ENCODE measurements at regions not wholly inside any gene's neighbourhood (a gene's known extent, or its start where the extent isn't known, plus 50 kb on each side); places are given as distances from the start of the nearest gene placed in this dataset.

GRCh38 chr2:129720360-129720759, 259.1 kb upstream of the RAB6C start:
- no peak for DNase-seq (ENCODE audit: low read depth)

- no peak for DNase-seq (ENCODE audit: low read depth)
These were observed 258.7 kb upstream of the RAB6C start for GRCh38 chr2:129720761-129721160.

DNA sequence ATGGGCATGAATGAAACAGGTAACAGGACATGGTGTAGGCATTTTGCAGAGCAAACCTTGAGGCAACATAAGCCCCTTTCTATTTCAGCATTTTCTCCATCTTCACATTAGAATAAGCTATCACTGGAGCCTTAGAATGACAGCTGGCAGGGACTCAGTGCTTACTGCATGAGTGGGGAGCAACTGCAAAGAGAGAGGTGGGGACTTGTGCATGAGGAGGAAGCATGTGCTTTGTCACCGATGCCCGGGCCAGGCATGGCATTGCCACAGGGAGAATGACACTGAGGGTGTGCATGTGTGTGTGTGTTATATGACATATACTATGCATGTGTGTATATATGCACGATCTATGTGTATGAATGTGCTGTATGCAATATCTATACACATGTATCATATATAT, 258.2 kb upstream of the RAB6C start:
- no peak for DNase-seq (ENCODE audit: low read depth)

DNA sequence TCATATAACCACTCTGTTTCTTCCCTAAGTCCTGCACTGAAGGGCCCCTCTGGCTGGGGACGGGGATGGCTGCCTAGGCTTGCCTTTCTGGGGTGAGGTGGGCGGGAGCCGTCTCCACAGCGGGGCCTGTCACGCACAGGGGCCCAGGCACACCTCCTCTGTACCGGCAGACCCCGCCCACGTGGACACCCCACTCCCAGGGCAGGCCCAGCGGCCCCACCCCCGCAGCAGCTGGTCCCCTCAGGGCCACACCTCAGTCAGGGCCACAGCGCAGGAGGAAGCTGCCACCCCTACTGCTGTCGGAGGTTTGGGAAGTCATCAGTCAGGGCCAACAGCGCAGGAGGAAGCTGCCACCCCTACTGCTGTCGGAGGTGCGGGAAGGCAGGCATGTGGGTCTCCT, 257.6 kb upstream of the RAB6C start:
- no peak for DNase-seq (ENCODE audit: low read depth)

- no peak for DNase-seq (ENCODE audit: low read depth)
These were observed 257.0 kb upstream of the RAB6C start for GRCh38 chr2:129722306-129723019.

- DNase-seq (ENCODE audit: low read depth) = no peak
These were observed 256.0 kb upstream of the RAB6C start for GRCh38 chr2:129723277-129724020.

DNA sequence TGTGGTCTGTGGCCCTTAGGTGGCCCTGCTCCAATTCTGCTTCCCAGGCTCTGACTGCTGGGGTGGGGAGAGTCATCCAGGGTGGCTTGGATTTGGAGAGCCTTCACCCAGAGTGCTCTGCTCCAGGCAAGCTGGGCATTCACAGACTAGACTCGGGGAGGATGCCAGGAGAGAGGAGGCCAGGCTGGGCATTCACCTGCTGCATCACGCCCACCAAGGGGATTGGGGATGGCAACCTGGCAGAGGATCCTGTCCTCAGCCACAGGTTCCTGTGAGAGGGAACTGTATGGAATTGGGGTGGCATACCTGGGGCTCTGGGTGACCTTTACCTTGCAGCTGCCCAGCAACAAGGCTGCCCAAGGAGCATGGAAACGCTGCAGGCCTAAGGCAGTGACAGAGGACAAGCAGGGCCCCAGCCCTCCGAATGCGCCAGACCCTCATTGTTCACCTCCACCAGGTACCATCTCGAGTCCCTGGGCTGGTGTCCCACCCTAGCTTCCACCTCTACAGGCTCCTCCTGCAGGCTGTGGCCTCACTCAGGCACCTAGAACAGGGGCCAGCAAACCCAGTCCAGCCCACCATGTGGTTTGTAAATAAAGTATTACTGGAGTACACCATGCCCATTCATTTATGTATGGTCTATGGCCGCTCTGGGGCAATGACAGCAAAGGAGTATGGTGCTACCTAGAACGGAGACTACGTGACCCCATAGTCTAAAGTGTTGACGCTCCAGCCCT, 255.3 kb upstream of the RAB6C start:
- DNase-seq (ENCODE audit: low read depth) = no peak

- no peak for DNase-seq (ENCODE audit: low read depth)
These were observed 253.2 kb upstream of the RAB6C start for GRCh38 chr2:129726216-129726615.

DNA sequence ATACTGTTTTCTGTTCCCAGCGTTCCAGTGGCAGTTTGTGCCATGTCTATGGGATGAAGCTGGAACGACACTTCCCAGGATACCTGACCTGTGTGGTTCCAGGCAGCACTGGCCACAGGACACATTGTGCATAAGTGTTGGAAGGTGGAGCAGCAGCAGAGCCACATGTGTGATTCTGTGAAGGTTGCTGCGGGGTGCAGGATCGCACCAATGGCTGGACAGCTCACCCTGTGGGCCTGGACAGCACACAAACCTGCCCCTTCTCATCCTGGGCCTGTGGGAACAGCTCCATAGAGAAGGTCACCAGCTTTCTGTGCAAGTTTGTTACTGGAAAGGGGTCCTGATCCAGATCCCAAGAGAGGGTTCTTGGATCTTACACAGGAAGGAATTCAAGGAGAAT, 252.2 kb upstream of the RAB6C start:
- DNase-seq (ENCODE audit: low read depth) = no peak

DNA sequence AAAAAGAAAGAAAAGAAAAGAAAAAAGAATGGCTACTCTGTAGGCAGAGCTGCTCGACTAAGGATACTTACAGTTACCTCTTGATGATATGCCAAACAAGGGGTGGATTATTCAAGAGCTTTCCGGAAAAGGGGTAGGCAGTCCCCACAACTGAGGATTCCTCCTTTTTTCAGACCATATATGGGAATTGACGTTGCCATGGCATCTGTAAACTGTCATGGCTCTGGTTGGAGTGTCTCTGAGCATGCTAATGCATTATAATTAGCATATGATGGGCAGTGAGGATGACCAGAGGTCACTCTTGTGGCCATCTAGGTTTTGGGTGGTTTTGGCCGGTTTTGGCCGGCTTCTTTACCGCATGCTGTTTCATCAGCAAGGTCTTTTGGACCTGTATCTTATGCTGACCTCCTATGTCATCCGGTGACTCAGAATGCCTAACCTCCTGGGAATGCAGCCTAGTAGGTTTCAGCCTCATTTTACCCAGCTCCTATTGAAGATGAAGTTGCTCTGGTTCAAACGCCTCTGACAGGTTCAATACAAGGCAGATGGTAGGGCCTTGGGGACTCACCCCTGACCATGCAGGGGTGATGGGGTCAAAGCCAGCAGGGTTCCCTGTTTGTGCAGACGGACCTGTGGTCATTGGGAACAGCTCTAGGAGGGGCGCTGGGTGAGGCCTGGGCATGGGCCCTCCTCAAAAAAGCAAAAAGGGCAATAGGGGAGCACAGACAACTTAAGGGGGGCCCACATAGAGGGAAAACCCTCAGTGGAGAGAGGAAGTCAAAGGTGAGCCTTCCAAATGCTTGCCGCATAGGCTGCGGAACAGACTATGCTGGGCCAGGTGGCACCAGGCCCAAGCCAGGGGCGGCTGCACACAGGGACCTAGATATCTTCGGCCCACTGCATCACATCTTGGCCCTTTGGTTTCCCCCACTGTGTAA, 251.2 kb upstream of the RAB6C start:
- no peak for DNase-seq (ENCODE audit: low read depth)

DNA sequence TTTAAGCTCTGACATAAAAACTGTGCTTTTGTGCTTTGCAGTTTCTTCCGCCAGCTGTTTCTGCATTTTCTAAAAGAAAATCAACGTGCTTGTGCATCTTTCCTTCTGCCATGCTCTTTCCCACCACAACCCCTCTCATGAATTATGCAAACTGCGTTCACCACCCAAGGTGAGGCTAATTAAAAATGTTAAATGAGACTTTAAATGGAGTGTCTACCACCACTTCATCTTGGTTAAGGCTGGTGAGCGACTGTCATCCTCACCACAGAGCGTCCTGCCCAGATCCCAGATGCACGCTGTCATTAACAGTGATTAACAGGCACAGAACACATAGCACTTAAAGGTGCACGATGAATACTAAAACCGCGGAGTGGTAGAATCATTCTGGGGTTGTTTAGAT, 250.5 kb upstream of the RAB6C start:
- no peak for DNase-seq (ENCODE audit: low read depth)

DNA sequence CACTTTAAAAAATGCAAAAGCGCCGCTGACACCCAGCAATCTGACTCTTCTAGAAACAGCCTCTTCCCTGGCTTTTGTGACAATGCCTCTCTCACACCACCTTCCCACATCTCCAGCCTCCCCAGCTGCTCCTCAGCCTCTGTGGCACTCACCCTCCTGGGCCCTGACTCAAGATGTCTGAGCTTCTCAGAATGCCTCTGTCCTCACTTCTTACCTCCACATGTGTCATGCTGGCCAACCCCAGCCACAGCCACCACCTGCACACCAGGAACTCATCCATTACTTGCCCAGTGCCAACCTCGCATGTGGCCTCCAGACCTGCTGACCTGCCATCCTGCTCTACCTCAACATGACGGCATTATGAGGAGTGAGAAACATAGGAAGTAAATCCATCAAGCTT, 249.8 kb upstream of the RAB6C start:
- DNase-seq (ENCODE audit: low read depth) = no peak

DNA sequence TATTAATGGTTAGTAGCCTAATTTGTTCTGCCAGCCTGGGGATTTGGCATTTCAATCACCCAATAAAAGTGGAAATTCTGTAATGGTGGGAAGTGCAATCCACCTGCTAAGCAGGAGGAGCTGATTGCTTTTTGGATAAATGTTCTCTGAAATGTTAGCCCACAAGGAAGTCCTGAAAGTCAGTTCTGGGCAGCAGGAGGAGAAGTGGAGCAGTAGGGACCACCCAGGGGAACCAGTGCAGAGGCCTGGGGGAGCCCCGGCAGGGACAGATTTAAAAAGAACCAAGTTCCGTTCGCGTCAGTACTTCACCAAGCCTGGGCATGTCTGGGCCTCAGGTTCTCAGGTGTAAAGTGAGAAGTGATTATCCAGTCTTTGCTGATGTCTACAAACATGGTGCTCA, 248.5 kb upstream of the RAB6C start:
- DNase-seq (ENCODE audit: low read depth) = no peak

DNA sequence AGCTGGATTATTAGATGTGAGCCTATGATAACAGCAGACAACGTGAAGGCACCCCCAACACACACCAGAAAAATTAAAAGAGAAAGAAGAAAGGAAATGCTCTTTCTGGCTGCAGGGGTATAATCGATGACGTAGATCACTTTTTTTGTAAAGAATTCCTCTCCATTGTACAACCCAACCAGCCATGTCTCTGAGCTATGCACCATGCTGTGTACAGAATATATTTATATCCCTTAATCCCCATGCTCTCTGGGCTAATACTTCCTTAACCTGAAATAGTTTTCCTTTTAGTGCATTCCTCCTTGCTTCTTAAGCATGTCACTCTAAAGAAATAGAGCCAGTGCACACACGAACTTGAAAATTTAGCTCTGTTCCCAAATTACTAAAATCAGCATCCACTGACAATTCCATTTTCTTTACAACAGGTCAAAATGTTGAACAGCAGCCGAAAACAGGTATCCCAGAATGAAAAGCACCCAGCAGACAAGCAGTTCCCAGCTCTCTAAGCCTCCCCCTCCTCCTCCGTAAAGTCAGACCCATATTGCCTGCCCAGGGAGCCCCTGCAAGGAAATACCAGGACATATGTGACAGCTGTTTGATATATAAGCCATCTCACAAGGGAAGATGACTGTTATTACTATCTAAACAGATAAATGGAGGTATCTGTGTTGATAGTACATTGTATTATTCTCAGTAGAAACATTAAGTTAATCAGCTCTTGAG, 247.4 kb upstream of the RAB6C start:
- no peak for DNase-seq (ENCODE audit: low read depth)

DNA sequence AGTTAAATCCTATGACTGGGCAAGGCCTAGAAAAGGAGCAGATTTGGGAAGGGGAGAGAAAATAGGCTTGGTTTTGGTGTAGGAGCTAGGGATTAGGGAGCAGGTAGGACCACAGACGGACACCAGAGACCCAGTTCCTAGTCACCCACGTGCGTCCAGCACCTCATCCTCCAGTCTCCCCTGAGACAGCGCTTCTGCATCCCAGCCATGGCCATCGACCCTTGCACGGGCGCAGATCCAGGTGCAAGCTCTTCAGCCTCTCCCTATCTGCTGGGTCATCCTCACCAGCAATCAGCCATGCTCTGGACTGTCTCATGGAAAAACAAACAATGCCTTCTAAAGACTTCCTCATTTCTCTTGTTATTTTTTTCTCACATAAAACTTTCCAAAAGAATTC, 246.8 kb upstream of the RAB6C start:
- no peak for DNase-seq (ENCODE audit: low read depth)

GRCh38 chr2:129733041-129733440, 246.4 kb upstream of the RAB6C start:
- no peak for DNase-seq (ENCODE audit: low read depth)

DNA sequence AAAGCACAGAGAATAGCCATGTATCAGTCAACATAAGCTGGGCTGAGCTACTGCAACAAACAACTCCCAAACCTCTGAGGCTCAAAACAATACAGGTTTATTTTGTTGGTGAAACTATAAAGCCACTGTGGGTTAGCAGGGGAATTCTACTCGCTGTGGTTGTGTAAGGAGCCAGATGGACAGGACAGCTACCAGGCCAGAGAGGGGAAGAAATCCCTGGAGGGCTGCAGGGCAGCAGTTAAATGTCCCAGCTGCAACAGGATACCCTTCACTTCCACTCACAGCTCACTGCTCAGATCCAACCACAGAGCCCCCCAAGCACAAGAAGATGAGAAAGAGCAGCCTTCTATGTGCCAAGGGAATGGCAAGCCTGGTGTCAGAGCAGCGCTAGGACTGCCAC, 245.9 kb upstream of the RAB6C start:
- no peak for DNase-seq (ENCODE audit: low read depth)

GRCh38 chr2:129734343-129735034, 245.0 kb upstream of the RAB6C start:
- no peak for DNase-seq (ENCODE audit: low read depth)

- no peak for DNase-seq (ENCODE audit: low read depth)
These were observed 243.9 kb upstream of the RAB6C start for GRCh38 chr2:129735576-129735975.
